ENCODE measurements at regions not wholly inside any gene's neighbourhood (a gene's known extent, or its start where the extent isn't known, plus 50 kb on each side); places are given as distances from the start of the nearest gene placed in this dataset.
"Not testable (repeated sequence)": the region's sequence is repeated elsewhere in the genome, so short reads cannot be mapped to it uniquely, and the experiment has no call there.

DNA sequence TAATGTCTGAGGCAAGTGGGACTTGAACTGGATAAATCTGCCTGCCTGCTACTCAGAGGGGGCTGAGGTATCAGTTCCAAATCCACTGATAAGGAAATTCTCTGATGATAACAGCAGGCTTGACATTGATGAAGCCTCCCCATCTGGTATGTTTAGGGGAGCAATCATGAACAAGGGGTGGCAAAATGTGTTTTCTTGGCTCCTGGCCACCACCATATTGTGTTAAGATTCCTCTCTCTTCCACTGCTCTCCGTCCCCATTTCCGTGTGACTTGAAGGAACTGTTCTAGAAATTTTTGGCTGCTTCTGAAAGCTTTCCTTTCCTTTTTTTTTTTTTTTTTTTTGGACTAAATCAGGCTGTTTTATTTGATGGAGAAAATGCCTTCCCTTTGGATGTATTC is 335.3 kb upstream of the NRSN1 start:
- intact Hi-C loops (cut with DNase I): no loop called here
- Histone ChIP-seq H3K36me3 (no peaks in the 10 kb centered on the region), H3K27me3 (no peaks in the 10 kb centered on the region), H3K9ac (ENCODE audit: low read depth in 2 of 2, low read length in 2 of 2) (no peak overlapping the region), H3K4me3 (no peak overlapping the region), H3K27ac (no peak overlapping the region), H3K4me1 (no peaks in the 10 kb centered on the region), H3K9me3 (no peaks in the 10 kb centered on the region)
- DNase-seq: no peak
- TF ChIP-seq, protein P1, sequence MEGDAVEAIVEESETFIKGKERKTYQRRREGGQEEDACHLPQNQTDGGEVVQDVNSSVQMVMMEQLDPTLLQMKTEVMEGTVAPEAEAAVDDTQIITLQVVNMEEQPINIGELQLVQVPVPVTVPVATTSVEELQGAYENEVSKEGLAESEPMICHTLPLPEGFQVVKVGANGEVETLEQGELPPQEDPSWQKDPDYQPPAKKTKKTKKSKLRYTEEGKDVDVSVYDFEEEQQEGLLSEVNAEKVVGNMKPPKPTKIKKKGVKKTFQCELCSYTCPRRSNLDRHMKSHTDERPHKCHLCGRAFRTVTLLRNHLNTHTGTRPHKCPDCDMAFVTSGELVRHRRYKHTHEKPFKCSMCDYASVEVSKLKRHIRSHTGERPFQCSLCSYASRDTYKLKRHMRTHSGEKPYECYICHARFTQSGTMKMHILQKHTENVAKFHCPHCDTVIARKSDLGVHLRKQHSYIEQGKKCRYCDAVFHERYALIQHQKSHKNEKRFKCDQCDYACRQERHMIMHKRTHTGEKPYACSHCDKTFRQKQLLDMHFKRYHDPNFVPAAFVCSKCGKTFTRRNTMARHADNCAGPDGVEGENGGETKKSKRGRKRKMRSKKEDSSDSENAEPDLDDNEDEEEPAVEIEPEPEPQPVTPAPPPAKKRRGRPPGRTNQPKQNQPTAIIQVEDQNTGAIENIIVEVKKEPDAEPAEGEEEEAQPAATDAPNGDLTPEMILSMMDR (IDR thresholded peaks at IDR 0.05): no peak

- Histone ChIP-seq H3K27ac (no peak overlapping the region), H3K27me3 (no peaks in the 10 kb centered on the region), H3K36me3 (no peaks in the 10 kb centered on the region), H3K4me1 (no peaks in the 10 kb centered on the region), H3K9ac (ENCODE audit: low read depth in 2 of 2, low read length in 2 of 2) (no peak overlapping the region), H3K4me3 (no peak overlapping the region), H3K9me3 (no peaks in the 10 kb centered on the region)
- intact Hi-C loops (cut with DNase I): no loop called here
- TF ChIP-seq, protein P1 (IDR thresholded peaks at IDR 0.05): no peak
- DNase-seq: no peak
These were observed 329.0 kb upstream of the NRSN1 start for GRCh38 chr6:23797041-23797440.

GRCh38 chr6:23804289-23804688 is 321.7 kb upstream of the NRSN1 start:
- intact Hi-C loops (cut with DNase I); H3K4me3 ChIP-seq; H3K27ac ChIP-seq; H3K36me3 ChIP-seq; DNase-seq; H3K9ac ChIP-seq (ENCODE audit: low read depth in 2 of 2, low read length in 2 of 2); H3K4me1 ChIP-seq; H3K9me3 ChIP-seq; H3K27me3 ChIP-seq: not testable (repeated sequence)

DNA sequence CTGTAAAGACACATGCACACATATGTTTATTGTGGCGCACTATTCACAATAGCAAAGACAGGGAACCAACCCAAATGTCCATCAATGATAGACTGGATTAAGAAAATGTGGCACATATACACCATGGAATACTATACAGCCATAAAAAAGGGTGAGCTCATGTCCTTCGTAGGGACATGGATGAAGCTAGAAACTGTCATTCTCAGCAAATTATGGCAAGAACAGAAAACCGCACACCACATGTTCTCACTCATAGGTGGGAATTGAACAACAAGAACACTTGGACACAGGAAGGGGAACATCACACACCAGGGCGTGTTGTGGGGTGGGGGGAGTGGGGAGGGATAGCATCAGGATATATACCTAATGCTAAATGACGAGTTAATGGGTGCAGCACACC is 304.9 kb upstream of the NRSN1 start:
- H3K36me3 ChIP-seq; H3K9me3 ChIP-seq; H3K27ac ChIP-seq; intact Hi-C loops (cut with DNase I); H3K9ac ChIP-seq (ENCODE audit: low read depth in 2 of 2, low read length in 2 of 2); H3K4me3 ChIP-seq; DNase-seq; H3K27me3 ChIP-seq; H3K4me1 ChIP-seq: not testable (repeated sequence)

DNA sequence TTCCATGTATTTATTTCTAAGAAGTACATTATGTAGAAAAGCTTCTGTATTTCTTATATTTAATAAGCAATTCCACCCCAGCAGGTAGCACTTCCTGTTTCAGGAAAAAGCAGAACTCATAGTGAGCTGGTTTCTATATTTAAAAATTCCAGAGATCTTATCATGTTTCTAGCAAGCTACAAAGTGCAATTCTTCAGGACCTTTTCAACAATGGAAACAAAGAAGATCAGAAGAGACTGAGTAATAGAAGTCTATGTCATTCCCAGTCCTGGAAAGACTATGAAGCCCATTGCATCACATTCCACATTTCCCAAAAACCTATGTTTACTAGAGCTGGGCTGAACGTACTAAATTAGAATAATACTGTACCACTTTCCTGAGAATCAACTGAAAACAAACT is 302.6 kb upstream of the NRSN1 start:
- Histone ChIP-seq H3K4me3 (no peak overlapping the region), H3K9ac (ENCODE audit: low read depth in 2 of 2, low read length in 2 of 2) (no peak overlapping the region), H3K27me3 (no peaks in the 10 kb centered on the region), H3K4me1 (no peaks in the 10 kb centered on the region), H3K36me3 (no peaks in the 10 kb centered on the region), H3K27ac (no peak overlapping the region), H3K9me3 (no peaks in the 10 kb centered on the region)
- no peak for DNase-seq
- TF ChIP-seq, protein P1 (IDR thresholded peaks at IDR 0.05): no peak
- intact Hi-C loops (cut with DNase I): no loop called here

GRCh38 chr6:23826572-23826971 is 299.4 kb upstream of the NRSN1 start:
- TF ChIP-seq, protein P1 (IDR thresholded peaks at IDR 0.05): no peak
- Histone ChIP-seq H3K4me1 (no peaks in the 10 kb centered on the region), H3K27ac (no peak overlapping the region), H3K9ac (ENCODE audit: low read depth in 2 of 2, low read length in 2 of 2) (no peak overlapping the region), H3K27me3 (no peaks in the 10 kb centered on the region), H3K4me3 (no peak overlapping the region), H3K36me3 (no peaks in the 10 kb centered on the region), H3K9me3 (no peaks in the 10 kb centered on the region)
- intact Hi-C loops (cut with DNase I): no loop called here
- DNase-seq: no peak

GRCh38 chr6:23828861-23829260 is 297.2 kb upstream of the NRSN1 start:
- Histone ChIP-seq H3K4me1 (no peaks in the 10 kb centered on the region), H3K27me3 (no peaks in the 10 kb centered on the region), H3K27ac (no peak overlapping the region), H3K9me3 (no peaks in the 10 kb centered on the region), H3K9ac (ENCODE audit: low read depth in 2 of 2, low read length in 2 of 2) (no peak overlapping the region), H3K4me3 (no peak overlapping the region), H3K36me3 (no peaks in the 10 kb centered on the region)
- TF ChIP-seq, protein P1 (IDR thresholded peaks at IDR 0.05): no peak
- no peak for DNase-seq
- intact Hi-C loops (cut with DNase I): no loop called here
